Hematopoietic multipotent progenitor cell treated with erythropoietin and hydrocortisone succinate and interleukin-3 and kit ligand, for 17 days (in vitro differentiated cells): ENCODE measurements at regions not wholly inside any gene's neighbourhood (a gene's known extent, or its start where the extent isn't known, plus 50 kb on each side); places are given as distances from the start of the nearest gene placed in this dataset.

Source experiments
- DNase-seq: peaks from one replicate; pipeline ENCODE4 v3.0.0-alpha.2; 2015; ENCODE audit warnings: low spot score

- DNase-seq = no peak
Observed at GRCh38 chr12:97093187-97093683, 186.2 kb downstream of the NEDD1 start.

- no peak for DNase-seq
Observed at GRCh38 chr12:97097734-97098133, 190.7 kb downstream of the NEDD1 start.

GRCh38 chr12:97109441-97109840, 202.4 kb downstream of the NEDD1 start:
- DNase-seq = no peak

- DNase-seq = no peak
Observed at GRCh38 chr12:97112136-97112535, 205.1 kb downstream of the NEDD1 start.

- DNase-seq = no peak
Observed at GRCh38 chr12:97118796-97119375, 211.8 kb downstream of the NEDD1 start.

GRCh38 chr12:97127061-97127460, 220.0 kb downstream of the NEDD1 start:
- DNase-seq = no peak

GRCh38 chr12:97131220-97131981, 224.3 kb downstream of the NEDD1 start:
- DNase-seq = no peak

GRCh38 chr12:97132270-97132669, 225.2 kb downstream of the NEDD1 start:
- no peak for DNase-seq

- no peak for DNase-seq
Observed at GRCh38 chr12:97134495-97134894, 227.4 kb downstream of the NEDD1 start.

GRCh38 chr12:97140355-97140754, 233.3 kb downstream of the NEDD1 start:
- no peak for DNase-seq

GRCh38 chr12:97142737-97143410, 235.8 kb downstream of the NEDD1 start:
- DNase-seq = no peak

GRCh38 chr12:97148941-97149559, 242.0 kb downstream of the NEDD1 start:
- no peak for DNase-seq

- DNase-seq = no peak
Observed at GRCh38 chr12:97151481-97151880, 244.4 kb downstream of the NEDD1 start.

- no peak for DNase-seq
Observed at GRCh38 chr12:97159377-97159776, 252.3 kb downstream of the NEDD1 start.

- no peak for DNase-seq
Observed at GRCh38 chr12:97160277-97160676, 253.2 kb downstream of the NEDD1 start.

- no peak for DNase-seq
Observed at GRCh38 chr12:97162173-97162572, 255.1 kb downstream of the NEDD1 start.

GRCh38 chr12:97164936-97165335, 257.9 kb downstream of the NEDD1 start:
- no peak for DNase-seq

- no peak for DNase-seq
Observed at GRCh38 chr12:97167598-97167997, 260.5 kb downstream of the NEDD1 start.

- no peak for DNase-seq
Observed at GRCh38 chr12:97168804-97169203, 261.7 kb downstream of the NEDD1 start.

GRCh38 chr12:97169889-97170567, 263.0 kb downstream of the NEDD1 start:
- DNase-seq = no peak

- DNase-seq = no peak
Observed at GRCh38 chr12:97173688-97174410, 266.8 kb downstream of the NEDD1 start.
